ENCODE measurements at regions not wholly inside any gene's neighbourhood (a gene's known extent, or its start where the extent isn't known, plus 50 kb on each side); places are given as distances from the start of the nearest gene placed in this dataset.

DNA sequence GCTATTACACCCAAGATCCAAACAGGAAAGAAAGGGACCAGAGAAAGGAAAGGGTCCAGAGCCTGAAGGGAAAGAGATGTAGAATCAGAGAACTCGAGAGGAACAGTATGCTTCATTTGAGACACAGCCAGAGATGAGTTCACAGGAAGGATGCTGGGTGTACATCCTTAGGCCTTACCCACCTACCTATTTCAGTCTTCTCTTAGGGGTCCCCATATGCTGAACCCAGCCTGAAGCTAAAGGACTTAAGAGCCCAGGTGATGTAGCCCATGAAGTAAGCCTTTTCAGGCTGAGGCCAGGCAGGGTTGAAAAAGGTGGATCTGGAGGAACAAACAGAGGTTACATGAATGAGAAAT, 338.0 kb upstream of the KCNH8 start:
- no peak for DNase-seq

- DNase-seq = no peak
Observed at GRCh38 chr3:18809640-18810305, 338.5 kb upstream of the KCNH8 start.

DNA sequence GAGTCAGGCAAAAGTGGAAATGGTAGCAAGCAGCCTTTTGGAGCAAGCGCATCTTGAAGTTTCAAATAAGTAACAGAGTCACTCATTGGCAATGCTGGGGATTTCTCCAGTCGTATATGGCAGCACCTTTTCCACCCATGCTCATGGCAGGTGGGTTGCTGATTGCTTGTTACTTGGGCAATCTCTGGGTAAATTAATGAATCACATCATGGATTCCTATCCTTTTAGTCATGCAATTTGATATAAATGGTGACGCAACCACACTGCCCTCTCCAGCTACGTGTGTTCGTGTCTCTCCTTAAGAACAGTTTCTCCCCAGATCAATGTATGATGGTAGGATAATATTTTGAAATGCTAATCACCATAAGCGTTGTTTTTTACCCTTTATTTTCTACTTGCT, 339.9 kb upstream of the KCNH8 start:
- DNase-seq = no peak

- DNase-seq = no peak
Observed at GRCh38 chr3:18807593-18807992, 340.7 kb upstream of the KCNH8 start.

GRCh38 chr3:18806633-18807032, 341.7 kb upstream of the KCNH8 start:
- DNase-seq = no peak

DNA sequence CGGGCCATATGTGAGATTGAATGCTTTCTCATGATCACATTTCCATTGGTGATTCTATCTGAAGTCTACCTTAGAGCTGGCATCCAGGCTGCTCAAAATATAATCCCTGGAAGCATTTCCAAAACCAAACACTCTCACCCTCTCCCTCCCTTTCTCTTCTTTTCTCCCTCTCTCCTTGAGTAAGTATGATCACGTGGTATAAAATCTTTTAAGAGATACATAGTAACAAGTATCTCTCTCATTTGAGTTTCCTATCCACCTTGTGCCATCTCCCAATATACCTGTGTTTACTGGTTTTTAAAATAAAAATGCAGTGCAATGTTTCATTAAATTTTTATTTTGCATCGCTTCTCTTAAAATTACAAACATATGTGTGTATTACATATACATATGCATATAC, 350.9 kb upstream of the KCNH8 start:
- DNase-seq = no peak

DNA sequence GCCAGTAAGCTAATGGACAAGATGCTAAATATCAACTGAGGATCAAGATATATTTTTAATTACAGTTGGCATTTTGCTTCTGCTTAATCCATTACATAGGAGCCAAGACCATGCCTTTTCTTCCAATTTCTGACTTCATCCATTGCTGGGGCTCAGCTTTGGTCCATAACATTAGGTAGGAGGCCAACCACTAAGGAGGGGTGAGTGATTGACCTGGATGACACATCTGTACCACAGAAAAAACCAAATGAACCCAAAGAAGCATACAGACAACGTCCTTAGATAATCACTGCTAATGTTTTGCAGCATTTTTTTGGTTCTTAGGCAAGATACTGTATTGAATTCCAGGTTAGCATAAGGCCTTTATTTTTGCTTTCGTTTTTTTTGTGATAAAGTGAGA, 353.2 kb upstream of the KCNH8 start:
- no peak for DNase-seq

- peak; percentile 5 for DNase-seq
Observed at GRCh38 chr3:18791752-18792151, 356.6 kb upstream of the KCNH8 start.

GRCh38 chr3:18791182-18791581, 357.1 kb upstream of the KCNH8 start:
- peak; percentile 11 for DNase-seq

- no peak for DNase-seq
Observed at GRCh38 chr3:18790384-18790783, 357.9 kb upstream of the KCNH8 start.

- DNase-seq = no peak
Observed at GRCh38 chr3:18789734-18790133, 358.6 kb upstream of the KCNH8 start.

DNA sequence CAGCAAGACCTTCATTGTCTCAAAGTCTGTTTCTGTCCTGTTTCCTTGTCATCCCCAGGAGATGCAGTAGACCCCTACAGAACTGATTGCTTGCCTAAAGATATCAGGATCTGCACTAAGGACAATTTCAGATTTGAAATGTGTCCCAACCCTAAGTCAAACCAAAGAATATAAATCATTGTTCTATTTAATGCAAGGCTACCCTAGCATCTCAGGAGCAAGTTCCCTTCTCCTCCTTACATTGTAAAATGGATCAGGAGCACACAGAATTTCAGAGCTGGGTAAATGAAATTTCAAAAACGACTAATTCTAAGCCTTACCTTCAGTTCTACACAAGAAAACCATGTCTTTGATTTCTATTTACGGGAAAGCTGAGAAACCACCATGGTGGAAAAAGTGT, 360.9 kb upstream of the KCNH8 start:
- DNase-seq = no peak

DNA sequence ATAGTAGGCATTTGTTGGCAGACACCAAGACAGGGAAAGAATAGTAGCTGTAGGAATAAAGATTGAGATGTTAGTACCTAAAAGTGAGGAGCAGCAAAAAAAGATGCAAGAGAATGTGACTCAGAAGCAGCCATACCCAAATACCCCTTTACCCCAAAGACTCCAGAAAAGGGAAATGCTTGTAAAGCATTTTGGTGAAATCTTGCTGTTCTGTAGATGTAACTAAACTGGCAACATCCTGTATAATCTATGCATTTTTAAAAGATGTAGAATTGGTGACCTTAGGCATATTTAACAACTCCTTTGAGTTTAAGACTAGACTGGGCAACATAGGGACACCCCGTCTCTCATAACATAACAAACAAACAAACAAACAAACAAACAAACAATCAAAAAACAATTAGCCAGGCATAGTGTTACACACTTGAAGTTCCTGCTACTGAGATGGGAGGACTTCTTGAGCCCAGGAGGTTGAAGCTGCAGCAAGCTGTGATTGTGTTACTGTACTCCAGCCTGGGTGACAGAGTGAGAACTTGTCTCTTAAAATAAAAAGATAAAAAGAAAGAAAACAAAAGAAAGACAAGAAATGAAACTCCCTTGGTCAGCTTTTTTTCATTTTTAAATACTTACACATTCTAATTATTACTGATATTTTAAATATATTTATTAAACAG, 361.5 kb upstream of the KCNH8 start:
- DNase-seq = no peak

DNA sequence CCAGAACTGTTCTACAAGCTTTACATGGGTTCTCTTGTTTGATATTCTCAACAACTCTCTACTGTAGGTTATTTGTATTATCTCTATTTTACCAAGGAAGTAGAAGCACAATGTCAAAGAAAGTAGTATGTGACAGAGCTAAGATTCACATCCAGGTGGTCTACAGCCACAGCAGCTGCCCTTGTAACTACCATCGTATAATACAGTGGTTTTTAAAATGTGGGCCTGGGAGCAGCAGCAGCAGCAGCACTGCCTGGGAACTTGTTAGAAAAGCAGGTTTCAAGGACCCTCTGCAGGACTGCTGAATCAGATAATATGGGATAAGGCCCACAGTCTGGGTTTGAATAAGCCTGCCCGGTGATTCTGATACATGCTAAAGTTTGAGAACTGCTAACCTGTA, 357.1 kb upstream of the SATB1 start:
- DNase-seq = no peak

GRCh38 chr3:18780959-18781358, 355.8 kb upstream of the SATB1 start:
- DNase-seq = no peak

GRCh38 chr3:18779704-18780103, 354.6 kb upstream of the SATB1 start:
- DNase-seq = no peak

- no peak for DNase-seq
Observed at GRCh38 chr3:18778598-18778997, 353.5 kb upstream of the SATB1 start.

GRCh38 chr3:18778094-18778493, 353.0 kb upstream of the SATB1 start:
- DNase-seq = no peak

GRCh38 chr3:18775501-18775900, 350.4 kb upstream of the SATB1 start:
- DNase-seq = no peak

DNA sequence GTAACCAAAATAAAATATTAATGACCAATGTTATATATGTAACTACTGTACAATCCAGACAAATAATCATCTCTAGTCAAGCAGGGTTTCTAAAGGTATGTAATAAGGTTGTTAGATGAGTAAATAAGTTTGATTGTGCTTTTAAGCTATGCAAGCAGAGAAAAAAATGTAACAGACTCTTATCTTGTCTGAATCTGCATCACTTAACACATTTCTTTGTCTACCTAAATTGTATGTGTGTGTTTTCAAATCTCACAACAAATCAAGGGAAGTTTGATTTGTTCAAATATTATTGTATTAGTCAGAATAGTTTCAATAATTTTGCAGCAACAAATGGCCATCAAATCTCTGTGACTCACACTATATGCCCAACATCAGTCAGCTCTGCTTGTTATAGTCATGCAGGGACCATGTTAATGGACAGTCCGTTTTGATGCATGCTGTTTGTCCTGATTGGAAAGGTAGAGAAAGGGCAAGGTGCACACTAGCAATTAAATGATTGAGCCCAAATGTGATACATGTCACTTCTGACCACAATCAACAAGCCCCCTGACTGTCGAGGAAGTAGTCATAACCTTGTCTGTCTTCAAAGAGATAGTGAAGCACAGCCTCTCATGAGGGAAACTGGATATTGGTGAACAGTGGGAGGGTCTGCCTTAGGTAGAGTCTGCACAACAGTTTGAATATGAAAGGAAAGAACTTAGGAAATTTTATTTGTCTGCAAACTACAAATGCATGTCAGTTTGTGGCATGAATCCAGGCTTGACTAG, 349.4 kb upstream of the SATB1 start:
- DNase-seq = no peak

GRCh38 chr3:18772699-18773305, 347.7 kb upstream of the SATB1 start:
- no peak for DNase-seq

- no peak for DNase-seq
Observed at GRCh38 chr3:18771931-18772330, 346.8 kb upstream of the SATB1 start.

DNA sequence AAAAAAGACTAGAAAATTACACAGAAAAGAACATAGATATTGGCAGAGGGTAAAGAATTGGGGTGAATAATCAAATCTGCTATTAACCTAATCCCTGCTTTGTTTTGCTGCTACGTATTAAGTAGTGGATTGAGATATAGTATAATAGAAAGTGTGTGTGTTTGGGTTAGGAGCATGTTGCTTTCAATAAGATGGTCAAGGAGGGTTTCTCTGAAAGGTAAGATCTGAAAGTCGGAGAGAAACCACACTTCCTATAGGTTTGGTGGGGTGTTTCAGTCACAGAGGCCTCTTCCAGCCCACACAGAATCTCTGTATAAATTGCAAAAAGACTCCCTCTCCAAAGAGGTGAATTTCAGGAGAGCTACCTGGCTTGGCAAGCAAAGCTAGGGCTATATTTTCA, 345.7 kb upstream of the SATB1 start:
- DNase-seq = no peak

DNA sequence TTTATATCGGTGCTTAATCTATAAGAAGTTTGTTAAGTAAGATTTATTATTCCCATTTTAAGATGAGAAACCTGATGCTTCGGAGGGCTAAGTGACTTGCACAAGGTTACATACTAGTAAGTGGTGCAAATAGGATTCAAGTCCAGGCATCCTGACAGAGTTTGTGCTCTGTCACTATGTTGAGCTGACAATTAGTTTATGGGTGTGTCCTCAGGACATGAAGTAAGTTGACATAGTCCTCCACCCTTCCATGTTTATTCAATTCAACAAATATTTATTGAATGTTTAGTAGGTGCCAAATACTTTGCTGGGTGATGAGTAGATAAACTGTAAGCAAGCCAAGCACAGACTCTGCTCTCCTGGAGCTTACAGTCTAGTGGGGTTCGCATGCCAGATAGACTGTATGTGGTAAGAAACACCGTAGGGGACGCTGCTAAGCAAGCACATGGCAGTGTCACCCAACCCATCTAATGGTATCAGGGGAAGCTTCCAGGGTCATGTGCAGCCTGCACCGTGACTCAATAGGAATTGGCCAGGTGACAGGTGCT, 342.7 kb upstream of the SATB1 start:
- no peak for DNase-seq

Data from NCI-H2227 treated with DMSO at 0.1 percent for 48 hours (cell line).